Kidney (tissue), 13 donors: ENCODE measurements at regions not wholly inside any gene's neighbourhood (a gene's known extent, or its start where the extent isn't known, plus 50 kb on each side); places are given as distances from the start of the nearest gene placed in this dataset.

Source experiments
- DNase-seq, 5 donors: peaks; one replicate each; pipeline ENCODE4 v3.0.0-alpha.2; 2013 to 2020
- FAIRE-seq: peaks from 2 replicates; lab custom pipeline; 2012; peaks lifted over from hg19 to GRCh38; lab: Jason Lieb, UNC
- H3K27ac ChIP-seq, 2 donors: one replicate each; pipeline ENCODE4 v1.7.0; 2013; ENCODE audit warnings: low read depth in 2 of 2, low read length in 2 of 2, inconsistent platforms in 1 of 2
- H3K27me3 ChIP-seq: one replicate; pipeline ENCODE4 v1.7.1; 2013; ENCODE audit warnings: low read length, inconsistent platforms; ENCODE audit not compliant: control insufficient read depth, insufficient read depth
- H3K36me3 ChIP-seq, 3 donors: one replicate each; pipeline versions ENCODE4 v1.7.0 to v1.7.1; 2013; ENCODE audit warnings: low read length in 3 of 3, control low read depth in 1 of 3, inconsistent platforms in 1 of 3; ENCODE audit not compliant: insufficient read depth in 3 of 3, control insufficient read depth in 2 of 3
- H3K4me1 ChIP-seq, 3 donors: one replicate each; pipeline versions ENCODE4 v1.7.0 to v1.7.1; 2013; ENCODE audit warnings: low read length in 3 of 3, inconsistent platforms in 1 of 3, low read depth in 1 of 3; ENCODE audit not compliant: control insufficient read depth in 2 of 3, insufficient read depth in 2 of 3
- H3K4me3 ChIP-seq, 3 donors: one replicate each; pipeline versions ENCODE4 v1.7.0 to v1.8.1; 2013; ENCODE audit warnings: low read length in 3 of 3, control low read depth in 1 of 3, inconsistent platforms in 1 of 3
- H3K9ac ChIP-seq, 3 donors: one replicate each; pipeline versions ENCODE4 v1.7.0 to v1.7.1; 2013; ENCODE audit warnings: low read length in 3 of 3, control low read depth in 1 of 3, inconsistent platforms in 1 of 3
- H3K9me3 ChIP-seq, 3 donors: one replicate each; pipeline versions ENCODE4 v1.7.0 to v1.7.1; 2013; ENCODE audit warnings: low read length in 3 of 3, control low read depth in 1 of 3, inconsistent platforms in 1 of 3; ENCODE audit not compliant: control insufficient read depth in 2 of 3, insufficient read depth in 1 of 3
- intact Hi-C: fragments of 100-400 bp; cut with DNase I; formaldehyde crosslinking; loops from one replicate; pipeline ENCODE4 v1.11.1; 2022
- TF ChIP-seq, protein P1 (sequence below): IDR thresholded peaks from 3 replicates; pipeline ENCODE4 v1.5.1; 2012; ENCODE audit warnings: mild to moderate bottlenecking, moderate library complexity, borderline replicate concordance; ENCODE audit not compliant: insufficient read depth; ENCODE audit errors: extremely low read depth
- donor health status: control.
- donor health status: control.
- donor health status: control.
- donor health status: control.
- donor health status: control.
- donor health status: DM: yes; HTN: yes; CAD: no.
- donor health status: Normal renal cell carcinoma (clear cell type).

DNA sequence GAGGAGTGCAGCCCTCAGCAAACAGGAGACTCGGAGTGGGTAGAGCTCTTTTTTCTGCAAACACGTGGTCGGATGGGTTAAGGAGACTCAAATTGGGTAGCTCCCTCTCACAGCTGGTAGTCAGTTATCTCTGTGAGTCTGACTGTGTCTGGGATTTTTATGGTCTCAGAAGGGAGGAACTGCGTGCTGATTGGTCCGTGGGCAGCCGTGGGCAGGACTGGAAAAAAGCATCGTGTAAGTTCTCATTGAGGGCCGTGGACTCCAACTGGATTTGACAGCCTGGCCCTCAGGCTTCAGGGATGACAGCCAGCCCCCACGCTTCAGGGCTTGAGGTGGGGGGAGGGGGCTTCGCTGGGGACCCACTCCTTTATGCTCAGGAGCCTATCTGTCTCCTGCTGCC lies 463.9 kb downstream of the EPHA3 start:
- intact Hi-C loops = no loop called here
- no peaks in the 10 kb centered on the region for H3K27me3 ChIP-seq
- TF ChIP-seq, protein P1, sequence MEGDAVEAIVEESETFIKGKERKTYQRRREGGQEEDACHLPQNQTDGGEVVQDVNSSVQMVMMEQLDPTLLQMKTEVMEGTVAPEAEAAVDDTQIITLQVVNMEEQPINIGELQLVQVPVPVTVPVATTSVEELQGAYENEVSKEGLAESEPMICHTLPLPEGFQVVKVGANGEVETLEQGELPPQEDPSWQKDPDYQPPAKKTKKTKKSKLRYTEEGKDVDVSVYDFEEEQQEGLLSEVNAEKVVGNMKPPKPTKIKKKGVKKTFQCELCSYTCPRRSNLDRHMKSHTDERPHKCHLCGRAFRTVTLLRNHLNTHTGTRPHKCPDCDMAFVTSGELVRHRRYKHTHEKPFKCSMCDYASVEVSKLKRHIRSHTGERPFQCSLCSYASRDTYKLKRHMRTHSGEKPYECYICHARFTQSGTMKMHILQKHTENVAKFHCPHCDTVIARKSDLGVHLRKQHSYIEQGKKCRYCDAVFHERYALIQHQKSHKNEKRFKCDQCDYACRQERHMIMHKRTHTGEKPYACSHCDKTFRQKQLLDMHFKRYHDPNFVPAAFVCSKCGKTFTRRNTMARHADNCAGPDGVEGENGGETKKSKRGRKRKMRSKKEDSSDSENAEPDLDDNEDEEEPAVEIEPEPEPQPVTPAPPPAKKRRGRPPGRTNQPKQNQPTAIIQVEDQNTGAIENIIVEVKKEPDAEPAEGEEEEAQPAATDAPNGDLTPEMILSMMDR = no peak
- no peaks in the 10 kb centered on the region for H3K4me1 ChIP-seq
- no peaks in the 10 kb centered on the region for H3K36me3 ChIP-seq
- H3K4me3 ChIP-seq = no peak overlapping the region
- FAIRE-seq (no peak), DNase-seq (no peak)
- no peak overlapping the region for H3K9ac ChIP-seq
- no peaks in the 10 kb centered on the region for H3K9me3 ChIP-seq
- H3K27ac ChIP-seq = no peak overlapping the region

DNA sequence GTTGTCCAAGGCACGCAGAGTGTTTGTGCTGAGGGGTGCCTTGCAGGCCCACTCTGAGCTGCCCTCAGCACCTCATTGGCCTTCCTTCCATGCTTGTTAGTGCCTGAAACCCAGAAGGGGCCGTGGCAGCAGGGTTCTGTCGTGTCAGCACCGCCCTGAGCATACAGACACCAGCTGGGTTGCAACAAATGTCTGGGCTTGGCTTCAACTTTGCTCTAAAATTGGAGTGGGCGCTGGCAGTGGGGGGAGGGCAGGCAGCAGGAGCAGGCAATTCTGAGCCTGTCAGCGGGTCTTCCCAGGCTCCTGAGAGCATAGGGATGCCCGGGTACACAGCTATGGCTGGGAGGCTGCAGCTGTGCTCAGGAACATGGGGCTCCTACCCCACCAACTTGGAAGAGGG lies 464.3 kb downstream of the EPHA3 start:
- TF ChIP-seq, protein P1 = no peak
- DNase-seq (peak in 1 of 5 donors; percentile 12), FAIRE-seq (no peak)
- intact Hi-C loops = no loop called here
- H3K27ac ChIP-seq = no peak overlapping the region
- H3K4me1 ChIP-seq = no peaks in the 10 kb centered on the region
- H3K27me3 ChIP-seq = no peaks in the 10 kb centered on the region
- H3K9ac ChIP-seq = no peak overlapping the region
- H3K36me3 ChIP-seq = no peaks in the 10 kb centered on the region
- H3K4me3 ChIP-seq = no peak overlapping the region
- H3K9me3 ChIP-seq = no peaks in the 10 kb centered on the region

- FAIRE-seq (no peak), DNase-seq (no peak)
- Histone ChIP-seq H3K27ac (no peak overlapping the region), H3K36me3 (no peaks in the 10 kb centered on the region), H3K9ac (no peak overlapping the region), H3K4me1 (no peaks in the 10 kb centered on the region), H3K27me3 (no peaks in the 10 kb centered on the region), H3K9me3 (no peaks in the 10 kb centered on the region), H3K4me3 (no peak overlapping the region)
- TF ChIP-seq, protein P1 = no peak
- intact Hi-C loops = no loop called here
These were observed 464.8 kb downstream of the EPHA3 start for GRCh38 chr3:89572261-89572660.

- TF ChIP-seq, protein P1 = no peak
- no peaks in the 10 kb centered on the region for H3K36me3 ChIP-seq
- H3K9ac ChIP-seq = no peak overlapping the region
- H3K4me1 ChIP-seq = no peaks in the 10 kb centered on the region
- H3K9me3 ChIP-seq = no peaks in the 10 kb centered on the region
- FAIRE-seq (no peak), DNase-seq (no peak)
- H3K27ac ChIP-seq = no peak overlapping the region
- H3K4me3 ChIP-seq = no peak overlapping the region
- H3K27me3 ChIP-seq = no peaks in the 10 kb centered on the region
- intact Hi-C loops = no loop called here
These were observed 469.0 kb downstream of the EPHA3 start for GRCh38 chr3:89576417-89576816.
